GM06990 (cell line): ENCODE measurements at regions not wholly inside any gene's neighbourhood (a gene's known extent, or its start where the extent isn't known, plus 50 kb on each side); places are given as distances from the start of the nearest gene placed in this dataset.

Experiments used
- DNase-seq: peaks from one replicate; pipeline ENCODE4 v3.0.0-alpha.2; 2011; ENCODE audit not compliant: insufficient read length; ENCODE audit errors: extremely low read depth
- H3K27me3 ChIP-seq: replicated peaks from 2 replicates; pipeline ENCODE4 v1.6.0; 2011; ENCODE audit warnings: low read length; ENCODE audit not compliant: control insufficient read depth, insufficient read depth
- H3K36me3 ChIP-seq: 2 replicates; pipeline ENCODE4 v1.5.1; 2011; ENCODE audit warnings: low read length; ENCODE audit not compliant: control insufficient read depth, insufficient read depth
- H3K4me3 ChIP-seq: replicated peaks from 2 replicates; pipeline ENCODE4 v1.5.1; 2011; ENCODE audit warnings: low read depth, mild to moderate bottlenecking, control low read depth, low read length
- CTCF ChIP-seq: IDR thresholded peaks from 2 replicates; pipeline ENCODE4 v1.5.1; 2011; ENCODE audit warnings: low read length, control low read depth, mild to moderate bottlenecking, inconsistent platforms; ENCODE audit not compliant: insufficient read depth, poor library complexity, severe bottlenecking

GRCh38 chr6:109226353-109226752 lies 131.0 kb downstream of the CEP57L1 start:
- no peaks in the 10 kb centered on the region for H3K27me3 ChIP-seq
- H3K36me3 ChIP-seq = no peaks in the 10 kb centered on the region
- no peak for DNase-seq
- TF ChIP-seq CTCF = no peak
- H3K4me3 ChIP-seq = no peak overlapping the region

GRCh38 chr6:109225946-109226345 lies 130.6 kb downstream of the CEP57L1 start:
- no peaks in the 10 kb centered on the region for H3K27me3 ChIP-seq
- H3K4me3 ChIP-seq = no peak overlapping the region
- no peaks in the 10 kb centered on the region for H3K36me3 ChIP-seq
- no peak for TF ChIP-seq CTCF
- DNase-seq = no peak

GRCh38 chr6:109224994-109225393 lies 129.7 kb downstream of the CEP57L1 start:
- TF ChIP-seq CTCF = no peak
- H3K36me3 ChIP-seq = no peaks in the 10 kb centered on the region
- no peak for DNase-seq
- H3K27me3 ChIP-seq = no peaks in the 10 kb centered on the region
- H3K4me3 ChIP-seq = no peak overlapping the region

GRCh38 chr6:109224107-109224875 lies 129.0 kb downstream of the CEP57L1 start:
- TF ChIP-seq CTCF = no peak
- no peaks in the 10 kb centered on the region for H3K27me3 ChIP-seq
- DNase-seq = no peak
- H3K36me3 ChIP-seq = no peaks in the 10 kb centered on the region
- no peak overlapping the region for H3K4me3 ChIP-seq

- H3K27me3 ChIP-seq = no peaks in the 10 kb centered on the region
- no peak for DNase-seq
- no peak overlapping the region for H3K4me3 ChIP-seq
- no peak for TF ChIP-seq CTCF
- H3K36me3 ChIP-seq = no peaks in the 10 kb centered on the region
These were observed 127.5 kb downstream of the CEP57L1 start for GRCh38 chr6:109222848-109223247.
